ENCODE measurements at regions not wholly inside any gene's neighbourhood (a gene's known extent, or its start where the extent isn't known, plus 50 kb on each side); places are given as distances from the start of the nearest gene placed in this dataset.

GRCh38 chr10:63972949-63973827, 452.0 kb downstream of the REEP3 start:
- TF ChIP-seq CTCF (IDR thresholded peaks at IDR 0.05) (no peak), POLR2A (IDR thresholded peaks at IDR 0.05) (no peak)

Measured in body of pancreas (tissue), 4 donors.